Gastrocnemius medialis (tissue), 4 donors: ENCODE measurements at regions not wholly inside any gene's neighbourhood (a gene's known extent, or its start where the extent isn't known, plus 50 kb on each side); places are given as distances from the start of the nearest gene placed in this dataset.

Experiments used
- ATAC-seq, 2 donors: fragments of 150-250 bp; one replicate each; pipeline ENCODE4 v1.9.1; 2016
- DNase-seq, 2 donors: peaks; one replicate each; pipeline ENCODE4 v3.0.0-alpha.2; 2019
- H3K27ac ChIP-seq, 4 donors: fragments of 200-600 bp; sonication (generic); 1 replicate in 1 of 4; 2 replicates in 3 of 4; pipeline ENCODE4 v1.5.1; 2016 to 2018; ENCODE audit warnings: mild to moderate bottlenecking in 2 of 4, moderate library complexity in 1 of 4
- H3K27me3 ChIP-seq, 3 donors: fragments of 200-600 bp; sonication (generic) in 2 of 3; 1 replicate in 1 of 3; 2 replicates in 2 of 3; pipeline versions ENCODE4 v1.5.1 to v1.6.0; 2016 to 2019; ENCODE audit warnings: mild to moderate bottlenecking in 1 of 3, moderate library complexity in 1 of 3
- H3K36me3 ChIP-seq, 2 donors: fragments of 200-600 bp; sonication (generic) in 1 of 2; one replicate each; pipeline ENCODE4 v1.5.1; 2017 to 2018
- H3K4me1 ChIP-seq, 2 donors: fragments of 200-600 bp; sonication (generic) in 1 of 2; one replicate each; pipeline ENCODE4 v1.5.1; 2016 to 2017; ENCODE audit warnings: mild to moderate bottlenecking in 2 of 2
- H3K4me3 ChIP-seq, 4 donors: fragments of 200-600 bp; sonication (generic) in 3 of 4; 1 replicate in 1 of 4; 2 replicates in 3 of 4; pipeline ENCODE4 v1.5.1; 2016 to 2019; ENCODE audit warnings: mild to moderate bottlenecking in 2 of 4
- H3K9me3 ChIP-seq, 3 donors: fragments of 200-600 bp; sonication (generic) in 2 of 3; 1 replicate in 1 of 3; 2 replicates in 2 of 3; pipeline ENCODE4 v1.5.1; 2016 to 2019
- POLR2A ChIP-seq, 2 donors: fragments of 450-650 bp; IDR thresholded peaks; one replicate each; pipeline ENCODE4 v1.6.1; 2017; ENCODE audit warnings: antibody characterized with exemption in 2 of 2, mild to moderate bottlenecking in 2 of 2, moderate library complexity in 2 of 2
- in situ Hi-C, 4 donors: fragments of 200-750 bp; cut with MboI; loops; one replicate each; pipeline versions ENCODE4 v1.15.0 to v1.8.0; 2017; ENCODE audit warnings: low sequenced_read_pairs in 4 of 4
- intact Hi-C: fragments of 100-400 bp; cut with DNase I; formaldehyde crosslinking; loops from one replicate; pipeline ENCODE4 v1.15.1; 2023; ENCODE audit warnings: low total_unique reads
- TF ChIP-seq, protein P1 (sequence below), 5 experiments: fragments of 450-650 bp in 3 of 5; fragments of 200-600 bp in 2 of 5; sonication (generic) in 2 of 5; IDR thresholded peaks in 4 of 5; conservative IDR thresholded peaks in 1 of 5; 1 replicate in 4 of 5; 2 replicates in 1 of 5; pipeline ENCODE4 v1.5.1; 2016 to 2019; ENCODE audit warnings: antibody characterized with exemption in 5 of 5, mild to moderate bottlenecking in 3 of 5, moderate library complexity in 3 of 5

DNA sequence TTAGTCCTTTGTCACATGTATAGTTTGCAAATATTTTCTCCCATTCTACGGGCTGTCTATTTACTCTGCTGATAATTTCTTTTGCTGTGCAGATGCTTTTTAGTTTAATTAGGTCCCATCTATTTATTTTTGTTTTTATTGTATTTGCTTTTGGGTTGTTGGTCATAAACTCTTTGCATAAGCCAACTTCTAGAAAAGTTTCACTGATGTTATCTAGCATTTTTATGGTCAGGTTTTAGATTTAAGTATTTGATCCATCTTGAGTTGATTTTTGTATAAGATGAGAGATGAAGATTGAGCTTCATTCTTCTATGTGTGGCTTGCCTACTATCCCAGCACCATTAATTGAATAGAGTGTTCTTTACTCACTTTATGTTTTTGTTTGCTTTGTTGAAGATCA is 1008.4 kb upstream of the ATXN7L3B start:
- no peak overlapping the region for H3K27ac ChIP-seq
- ATAC-seq (no peak), DNase-seq (no peak)
- in situ Hi-C loops (no loop called here), intact Hi-C loops (no loop called here)
- TF ChIP-seq, protein P1, sequence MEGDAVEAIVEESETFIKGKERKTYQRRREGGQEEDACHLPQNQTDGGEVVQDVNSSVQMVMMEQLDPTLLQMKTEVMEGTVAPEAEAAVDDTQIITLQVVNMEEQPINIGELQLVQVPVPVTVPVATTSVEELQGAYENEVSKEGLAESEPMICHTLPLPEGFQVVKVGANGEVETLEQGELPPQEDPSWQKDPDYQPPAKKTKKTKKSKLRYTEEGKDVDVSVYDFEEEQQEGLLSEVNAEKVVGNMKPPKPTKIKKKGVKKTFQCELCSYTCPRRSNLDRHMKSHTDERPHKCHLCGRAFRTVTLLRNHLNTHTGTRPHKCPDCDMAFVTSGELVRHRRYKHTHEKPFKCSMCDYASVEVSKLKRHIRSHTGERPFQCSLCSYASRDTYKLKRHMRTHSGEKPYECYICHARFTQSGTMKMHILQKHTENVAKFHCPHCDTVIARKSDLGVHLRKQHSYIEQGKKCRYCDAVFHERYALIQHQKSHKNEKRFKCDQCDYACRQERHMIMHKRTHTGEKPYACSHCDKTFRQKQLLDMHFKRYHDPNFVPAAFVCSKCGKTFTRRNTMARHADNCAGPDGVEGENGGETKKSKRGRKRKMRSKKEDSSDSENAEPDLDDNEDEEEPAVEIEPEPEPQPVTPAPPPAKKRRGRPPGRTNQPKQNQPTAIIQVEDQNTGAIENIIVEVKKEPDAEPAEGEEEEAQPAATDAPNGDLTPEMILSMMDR (IDR thresholded peaks at IDR 0.05 in 4 of 5, conservative IDR thresholded peaks at IDR 0.05 in 1 of 5): no peak
- no peak for TF ChIP-seq POLR2A (IDR thresholded peaks at IDR 0.05)
- H3K4me3 ChIP-seq: no peak overlapping the region
- no peaks in the 10 kb centered on the region for H3K27me3 ChIP-seq
- H3K4me1 ChIP-seq: no peaks in the 10 kb centered on the region
- H3K36me3 ChIP-seq: no peaks in the 10 kb centered on the region
- H3K9me3 ChIP-seq: peaks cover 0 to 5% (median 0%) of the 10 kb centered on the region in 3 donors

DNA sequence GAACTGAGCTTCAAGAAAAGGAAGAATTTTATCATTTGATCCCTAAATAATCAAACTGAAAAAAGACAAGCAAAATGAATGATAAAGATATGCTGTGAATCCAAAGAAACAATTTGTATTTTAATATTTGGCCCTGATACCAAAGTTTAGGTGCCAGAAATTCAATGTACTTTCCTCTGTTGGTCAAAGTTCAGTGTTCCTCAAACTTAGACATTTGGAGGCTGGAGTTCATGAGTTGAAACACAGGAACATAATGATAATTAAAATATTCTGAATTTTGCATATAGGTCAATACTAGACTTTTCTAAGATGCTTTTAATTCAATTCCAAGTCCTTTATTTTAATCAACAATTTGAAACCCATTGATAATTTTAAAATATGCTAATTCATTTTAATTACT is 1007.7 kb upstream of the ATXN7L3B start:
- in situ Hi-C loops: no loop called here
- intact Hi-C loops: no loop called here

DNA sequence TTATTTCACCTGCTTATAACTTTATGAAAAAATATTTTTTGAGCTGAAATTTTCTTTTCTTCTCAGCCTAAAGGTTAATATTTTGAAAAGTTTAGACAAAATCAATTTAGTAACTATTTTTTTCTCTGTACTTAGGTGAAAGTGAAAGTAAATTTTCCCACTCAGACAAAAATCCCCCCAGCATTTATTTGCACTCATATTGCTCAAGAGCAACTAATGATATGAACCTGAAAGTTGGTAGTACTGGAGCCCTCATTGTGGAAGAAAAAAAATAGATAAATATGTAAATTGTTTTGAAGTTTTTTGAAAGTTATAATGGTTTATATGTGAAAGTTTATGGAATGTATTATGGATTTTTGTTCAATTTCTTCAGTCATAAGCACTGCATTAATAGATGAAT is 1005.9 kb upstream of the ATXN7L3B start:
- DNase-seq (no peak), ATAC-seq (no peak)
- H3K27me3 ChIP-seq: no peaks in the 10 kb centered on the region
- no peak overlapping the region for H3K27ac ChIP-seq
- H3K9me3 ChIP-seq: no peaks in the 10 kb centered on the region
- TF ChIP-seq, protein P1 (IDR thresholded peaks at IDR 0.05 in 4 of 5, conservative IDR thresholded peaks at IDR 0.05 in 1 of 5): no peak
- no peak for TF ChIP-seq POLR2A (IDR thresholded peaks at IDR 0.05)
- H3K4me3 ChIP-seq: no peak overlapping the region
- H3K36me3 ChIP-seq: no peaks in the 10 kb centered on the region
- in situ Hi-C loops: no loop called here
- intact Hi-C loops: no loop called here
- no peaks in the 10 kb centered on the region for H3K4me1 ChIP-seq

More for the DNA sequence above, 1007.7 kb upstream of the ATXN7L3B start:
- ATAC-seq (no peak), DNase-seq (no peak)
- H3K27me3 ChIP-seq: no peaks in the 10 kb centered on the region
- H3K27ac ChIP-seq: no peak overlapping the region
- no peaks in the 10 kb centered on the region for H3K36me3 ChIP-seq
- TF ChIP-seq, protein P1 (IDR thresholded peaks at IDR 0.05 in 4 of 5, conservative IDR thresholded peaks at IDR 0.05 in 1 of 5): no peak
- TF ChIP-seq POLR2A (IDR thresholded peaks at IDR 0.05): no peak
- H3K4me1 ChIP-seq: no peaks in the 10 kb centered on the region
- peaks cover 0 to under 1% (median 0%) of the 10 kb centered on the region in 3 donors for H3K9me3 ChIP-seq
- H3K4me3 ChIP-seq: no peak overlapping the region

- Histone ChIP-seq H3K9me3 (no peaks in the 10 kb centered on the region), H3K27me3 (no peaks in the 10 kb centered on the region), H3K4me3 (no peak overlapping the region), H3K4me1 (no peaks in the 10 kb centered on the region), H3K36me3 (no peaks in the 10 kb centered on the region), H3K27ac (no peak overlapping the region)
- in situ Hi-C loops (no loop called here), intact Hi-C loops (no loop called here)
- TF ChIP-seq POLR2A (IDR thresholded peaks at IDR 0.05): no peak
- ATAC-seq (no peak), DNase-seq (no peak)
These were observed 990.2 kb upstream of the ATXN7L3B start for GRCh38 chr12:73547421-73547820.

DNA sequence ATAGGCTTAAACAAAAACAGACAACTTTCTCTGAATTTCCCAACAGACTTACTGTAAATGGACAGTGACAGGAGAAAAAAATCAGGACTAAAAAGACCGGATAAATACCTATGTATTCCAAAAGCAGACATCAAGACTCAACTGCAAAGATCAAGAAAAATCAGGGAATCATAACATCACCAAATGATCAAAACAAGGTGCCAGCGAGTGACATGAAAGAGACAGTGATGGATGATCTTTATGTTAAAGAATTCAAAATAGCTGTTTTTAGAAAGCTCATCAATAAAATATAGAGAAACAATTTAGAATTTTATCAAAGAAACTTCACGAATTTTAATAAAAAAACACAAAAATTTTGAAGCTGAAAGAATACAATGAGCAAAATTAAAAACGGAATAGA is 952.5 kb upstream of the ATXN7L3B start:
- H3K27me3 ChIP-seq: no peaks in the 10 kb centered on the region
- H3K4me1 ChIP-seq: no peaks in the 10 kb centered on the region
- H3K9me3 ChIP-seq: no peaks in the 10 kb centered on the region
- no peak overlapping the region for H3K27ac ChIP-seq
- in situ Hi-C loops: no loop called here
- no peak for DNase-seq
- no peak overlapping the region for H3K4me3 ChIP-seq
- TF ChIP-seq POLR2A (IDR thresholded peaks at IDR 0.05): no peak
- TF ChIP-seq, protein P1 (IDR thresholded peaks at IDR 0.05 in 4 of 5, conservative IDR thresholded peaks at IDR 0.05 in 1 of 5): no peak
- H3K36me3 ChIP-seq: no peaks in the 10 kb centered on the region
- no peak for ATAC-seq
- intact Hi-C loops: no loop called here
